HepG2 (cell line): ENCODE measurements at regions not wholly inside any gene's neighbourhood (a gene's known extent, or its start where the extent isn't known, plus 50 kb on each side); places are given as distances from the start of the nearest gene placed in this dataset.
A peak's percentile ranks its signal among the peaks of the same experiment; 100 is the strongest.

ENCODE experiments used
- ESRRA ChIP-seq: sonication (generic); formaldehyde crosslinking; IDR thresholded peaks from 2 replicates; pipeline ENCODE4 v1.5.1; 2020; ENCODE audit warnings: mild to moderate bottlenecking, low read depth, missing genetic modification reagents
- MTA3 ChIP-seq: sonication (generic); formaldehyde crosslinking; IDR thresholded peaks from 2 replicates; pipeline ENCODE4 v1.4.0; 2020; ENCODE audit warnings: missing genetic modification reagents
- MTF2 ChIP-seq: sonication (generic); formaldehyde crosslinking; IDR thresholded peaks from 2 replicates; pipeline ENCODE4 v1.5.0; 2020; ENCODE audit warnings: missing genetic modification reagents, borderline replicate concordance
- NFYB ChIP-seq: sonication (generic); formaldehyde crosslinking; IDR thresholded peaks from 2 replicates; pipeline ENCODE4 v1.4.0; 2020; ENCODE audit warnings: missing genetic modification reagents
- POLR2A ChIP-seq, 2 experiments: IDR thresholded peaks; 2 replicates each; pipeline ENCODE4 v1.6.1; 2011; ENCODE audit warnings: low read depth in 2 of 2, low read length in 2 of 2, mild to moderate bottlenecking in 1 of 2, moderate library complexity in 1 of 2; ENCODE audit not compliant: insufficient read depth in 1 of 2
- POLR2AphosphoS5 ChIP-seq: IDR thresholded peaks from 2 replicates; pipeline ENCODE4 v1.6.1; 2012; ENCODE audit warnings: low read depth, low read length
- RAD51 ChIP-seq: fragments of 450-650 bp; IDR thresholded peaks from 2 replicates; pipeline ENCODE4 v1.6.1; 2016; ENCODE audit warnings: borderline replicate concordance
- SMC3 ChIP-seq: IDR thresholded peaks from 2 replicates; pipeline ENCODE4 v1.6.1; 2011; ENCODE audit warnings: low read length, improper control_type of control experiment
- SRF ChIP-seq: IDR thresholded peaks from 2 replicates; pipeline ENCODE4 v1.6.1; 2011; ENCODE audit warnings: mild to moderate bottlenecking, low read depth, low read length, moderate library complexity
- SYNCRIP ChIP-seq: fragments of 200-400 bp; formaldehyde crosslinking; IDR thresholded peaks from 2 replicates; pipeline ENCODE4 v1.6.1; 2018; ENCODE audit warnings: mild to moderate bottlenecking, low read depth, low read length; ENCODE audit not compliant: insufficient read depth
- TCF7L2 ChIP-seq: IDR thresholded peaks from 2 replicates; pipeline ENCODE4 v1.6.1; 2011; ENCODE audit warnings: mild to moderate bottlenecking, low read depth, low read length, moderate library complexity
- TF ChIP-seq, protein P1 (sequence below): sonication (generic); formaldehyde crosslinking; IDR thresholded peaks from 2 replicates; pipeline ENCODE4 v1.8.0; 2022; ENCODE audit warnings: mild to moderate bottlenecking, missing genetic modification reagents, moderate library complexity

DNA sequence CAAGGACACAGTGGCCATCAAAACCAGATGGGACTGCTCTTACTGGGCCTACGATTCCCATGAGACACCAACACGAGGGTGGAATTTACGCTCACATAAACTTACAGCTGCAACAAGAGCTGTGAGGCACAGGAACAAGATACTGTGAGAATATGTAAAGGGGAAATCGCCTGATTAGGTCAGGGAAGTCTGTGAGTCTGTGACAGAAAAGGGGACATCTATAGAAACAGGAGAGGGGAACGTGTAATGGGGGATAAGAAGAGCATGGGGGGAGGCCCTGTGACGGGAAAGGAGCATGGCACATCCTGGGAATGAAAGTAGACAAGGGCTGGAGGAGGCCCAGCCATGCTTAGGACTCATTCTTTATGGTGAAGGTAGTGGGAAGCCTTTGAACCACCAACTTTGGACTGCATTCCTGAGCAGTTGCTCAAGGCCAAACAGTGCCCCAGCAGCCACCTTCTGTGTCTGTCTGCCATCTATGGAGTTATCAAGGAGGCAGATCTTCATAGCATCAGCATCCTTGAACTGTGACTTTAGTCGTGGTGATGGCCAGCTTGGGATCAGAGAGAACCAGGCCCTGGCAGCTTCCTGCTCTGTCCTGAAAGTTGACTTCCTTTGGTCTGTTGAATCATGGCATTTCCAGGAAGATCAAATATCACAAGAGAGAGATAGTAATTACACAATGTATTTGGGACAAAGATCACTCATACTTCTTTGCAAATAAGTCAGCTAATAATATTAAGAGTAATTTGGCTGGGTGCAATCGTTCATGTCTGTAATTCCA lies 87.9 kb upstream of the FAM169A start:
- TF ChIP-seq POLR2AphosphoS5 (no peak), SMC3 (peak; percentile 15; the same call in 1 of the 2 replicates), SYNCRIP (no peak), POLR2A (IDR thresholded peaks at IDR 0.05; ENCODE audit: insufficient read depth in 1 of 2, low read depth in 2 of 2, low read length in 2 of 2) (0 out of 4 replicates have a peak, but pooled peaks of 1 of the 2 experiments have one; percentile 14), ESRRA (CRISPR knock-in tag) (peak; percentile 52; the same call in 1 of the 2 replicates), NFYB (no peak), MTA3 (CRISPR knock-in tag) (no peak), MTF2 (CRISPR knock-in tag) (no peak), SRF (no peak), TCF7L2 (no peak; the same call in 1 of the 2 replicates), RAD51 (no peak)
- TF ChIP-seq, protein P1, sequence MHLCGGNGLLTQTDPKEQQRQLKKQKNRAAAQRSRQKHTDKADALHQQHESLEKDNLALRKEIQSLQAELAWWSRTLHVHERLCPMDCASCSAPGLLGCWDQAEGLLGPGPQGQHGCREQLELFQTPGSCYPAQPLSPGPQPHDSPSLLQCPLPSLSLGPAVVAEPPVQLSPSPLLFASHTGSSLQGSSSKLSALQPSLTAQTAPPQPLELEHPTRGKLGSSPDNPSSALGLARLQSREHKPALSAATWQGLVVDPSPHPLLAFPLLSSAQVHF: no peak
